Effector CD4-positive, alpha-beta T cell (primary cell): ENCODE measurements at regions not wholly inside any gene's neighbourhood (a gene's known extent, or its start where the extent isn't known, plus 50 kb on each side); places are given as distances from the start of the nearest gene placed in this dataset.

Experiments used
- DNase-seq: peaks from one replicate; pipeline ENCODE4 v3.0.0-alpha.2; 2020

GRCh38 chr2:160921386-160921964 is 238.8 kb upstream of the TANK start:
- DNase-seq: no peak

DNA sequence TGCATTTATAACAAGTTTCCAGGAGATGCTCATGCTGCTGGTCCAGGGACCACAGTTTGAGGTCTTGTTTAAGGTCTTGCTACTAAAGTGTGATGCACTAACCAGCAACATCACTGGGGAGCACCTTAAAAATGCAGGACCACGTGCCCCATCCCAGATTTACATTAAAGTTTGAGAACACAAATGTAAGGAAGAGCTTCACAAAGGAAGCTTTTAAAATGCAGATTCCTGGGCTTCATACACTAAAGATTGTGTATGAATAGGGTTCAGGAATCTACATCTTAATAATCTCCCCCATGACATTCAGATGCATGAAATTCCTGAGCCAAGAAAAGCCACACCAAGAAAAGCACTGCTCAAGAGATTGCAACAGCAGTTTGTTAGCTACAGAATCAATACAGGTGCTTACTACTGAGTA is 235.3 kb upstream of the TANK start:
- no peak for DNase-seq

DNA sequence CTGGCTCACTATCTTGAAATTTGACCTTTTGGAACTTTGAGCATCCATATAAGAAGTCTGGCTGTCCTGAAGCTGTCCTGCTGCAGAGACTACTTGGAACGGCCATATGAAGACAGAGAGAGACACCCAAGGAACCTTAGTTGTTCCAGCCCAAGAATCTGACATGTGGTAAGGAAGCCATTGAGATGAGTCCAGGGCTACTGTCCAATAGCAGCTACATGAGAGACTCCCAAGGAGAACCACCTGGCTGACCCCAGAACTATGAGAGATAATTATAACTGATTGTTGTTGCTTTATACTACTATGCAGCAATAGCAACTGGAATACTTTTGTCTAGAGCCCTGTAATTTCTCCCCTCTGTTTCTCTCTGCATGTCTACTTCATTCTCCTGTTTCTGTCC is 234.3 kb upstream of the TANK start:
- no peak for DNase-seq

- no peak for DNase-seq
Measured at GRCh38 chr2:160927324-160927723, 232.9 kb upstream of the TANK start.

DNA sequence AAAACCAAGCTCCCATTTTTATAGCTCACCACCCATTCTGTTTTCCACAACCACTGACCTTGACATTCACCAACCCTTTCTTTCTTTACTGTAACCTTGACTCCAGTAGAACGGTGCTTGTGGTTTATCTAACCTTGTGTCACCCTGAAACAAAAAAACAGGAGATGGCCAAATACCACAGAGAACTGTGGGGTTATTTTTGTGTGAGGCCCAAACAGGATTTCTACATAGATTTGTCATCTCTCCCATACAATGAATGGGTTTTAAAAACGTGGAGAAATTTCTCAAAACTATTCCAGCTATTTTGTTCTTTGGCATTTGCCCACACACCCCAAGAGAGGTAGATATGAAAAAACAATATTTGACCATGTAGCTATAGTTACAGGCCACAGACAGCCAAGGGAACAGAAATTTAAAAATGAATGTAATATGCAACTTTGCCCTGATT is 231.3 kb upstream of the TANK start:
- DNase-seq: no peak

- DNase-seq: no peak
Measured at GRCh38 chr2:160931531-160931930, 228.7 kb upstream of the TANK start.

DNA sequence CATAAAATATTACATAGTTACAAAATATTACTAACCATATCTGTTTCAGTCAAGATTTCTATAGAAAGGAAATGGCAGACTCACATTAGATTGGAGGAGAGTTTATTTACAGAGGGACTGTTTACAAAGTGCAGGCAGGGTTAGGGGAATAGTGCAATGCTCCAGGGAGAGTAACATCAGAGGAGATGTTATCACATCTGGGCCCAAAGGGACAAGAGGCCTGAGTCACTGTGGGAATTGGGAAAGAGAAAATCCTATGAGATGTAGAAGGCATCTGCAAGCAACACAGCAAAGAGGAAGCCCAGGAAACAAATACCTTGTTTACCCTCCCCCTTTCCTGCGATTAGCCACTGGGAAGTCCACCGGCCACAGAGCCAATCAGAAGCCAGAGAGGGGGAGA is 227.3 kb upstream of the TANK start:
- DNase-seq: no peak

DNA sequence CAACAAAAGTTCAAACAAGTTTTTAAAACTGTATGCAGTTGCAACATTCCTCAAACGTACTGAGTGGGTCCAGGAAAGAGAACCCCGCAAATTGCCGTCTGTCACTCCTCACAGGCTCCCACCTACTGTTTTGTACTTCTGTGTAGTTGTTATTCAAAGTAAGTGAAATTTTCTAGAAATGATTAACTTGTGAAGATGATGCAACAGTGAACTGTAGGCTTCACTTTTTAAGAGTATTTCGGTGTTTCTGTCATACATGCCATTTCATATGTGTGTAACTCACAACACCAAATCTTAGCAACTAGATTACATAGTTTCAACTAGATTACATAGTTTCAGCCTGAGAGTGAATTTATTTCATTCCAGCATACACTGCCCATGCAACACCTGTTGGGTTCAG is 226.0 kb upstream of the TANK start:
- no peak for DNase-seq

GRCh38 chr2:160934991-160935390 is 225.2 kb upstream of the TANK start:
- DNase-seq: no peak

DNA sequence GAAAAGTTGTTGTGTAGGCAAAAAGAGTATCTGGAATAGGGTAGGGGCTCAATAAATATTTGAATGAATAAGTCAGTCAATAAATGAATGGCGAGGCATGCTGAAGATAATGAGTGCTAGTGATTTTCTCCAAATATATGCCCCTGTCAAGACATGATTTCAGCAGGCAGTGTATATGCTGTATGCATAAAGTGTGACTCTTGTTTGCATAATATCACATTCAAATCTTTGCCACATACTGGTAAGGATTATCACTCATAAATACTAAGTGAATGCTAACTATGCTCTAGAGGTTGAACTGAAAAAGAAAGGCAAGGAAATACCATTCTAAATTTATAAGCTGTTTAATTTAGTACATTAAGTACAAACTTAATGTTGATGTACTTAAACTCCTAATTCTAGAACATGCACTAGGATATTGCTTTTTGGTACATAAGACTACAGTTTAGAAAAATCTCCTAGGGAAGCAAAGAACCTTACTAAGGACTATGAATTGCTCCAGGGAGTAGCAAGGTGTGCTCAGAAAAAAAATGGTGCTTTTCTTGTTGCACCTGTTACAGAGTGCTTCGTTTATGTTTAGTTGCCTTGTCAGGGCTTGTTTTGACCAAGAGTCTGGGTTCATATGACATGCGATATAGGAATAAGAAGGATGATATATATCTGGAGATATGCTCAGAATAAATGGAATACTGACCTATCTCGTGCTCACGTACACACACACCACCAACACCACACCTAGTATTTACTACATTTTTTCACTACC is 224.0 kb upstream of the TANK start:
- no peak for DNase-seq

DNA sequence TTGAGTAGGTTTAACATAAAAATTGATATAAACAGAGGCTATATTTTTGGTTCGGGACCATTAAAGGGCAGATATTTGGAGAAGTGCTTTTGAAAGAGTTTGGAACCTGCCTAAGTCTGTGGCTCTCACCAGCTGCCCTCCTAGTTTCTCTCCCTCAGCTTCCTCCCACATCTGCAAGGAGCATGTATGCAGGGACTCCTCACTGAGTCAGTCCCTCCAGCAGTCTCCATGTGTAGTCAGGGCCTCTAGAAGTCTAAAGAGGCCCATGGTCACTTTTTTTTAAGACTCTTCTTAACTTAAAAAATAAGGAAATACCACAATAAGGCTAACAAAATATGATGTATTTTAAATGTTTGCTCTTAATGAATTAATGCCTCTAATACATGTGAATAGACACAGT is 220.0 kb upstream of the TANK start:
- DNase-seq: no peak

- no peak for DNase-seq
Measured at GRCh38 chr2:160940699-160941098, 219.5 kb upstream of the TANK start.

- no peak for DNase-seq
Measured at GRCh38 chr2:160941290-160941846, 218.9 kb upstream of the TANK start.

DNA sequence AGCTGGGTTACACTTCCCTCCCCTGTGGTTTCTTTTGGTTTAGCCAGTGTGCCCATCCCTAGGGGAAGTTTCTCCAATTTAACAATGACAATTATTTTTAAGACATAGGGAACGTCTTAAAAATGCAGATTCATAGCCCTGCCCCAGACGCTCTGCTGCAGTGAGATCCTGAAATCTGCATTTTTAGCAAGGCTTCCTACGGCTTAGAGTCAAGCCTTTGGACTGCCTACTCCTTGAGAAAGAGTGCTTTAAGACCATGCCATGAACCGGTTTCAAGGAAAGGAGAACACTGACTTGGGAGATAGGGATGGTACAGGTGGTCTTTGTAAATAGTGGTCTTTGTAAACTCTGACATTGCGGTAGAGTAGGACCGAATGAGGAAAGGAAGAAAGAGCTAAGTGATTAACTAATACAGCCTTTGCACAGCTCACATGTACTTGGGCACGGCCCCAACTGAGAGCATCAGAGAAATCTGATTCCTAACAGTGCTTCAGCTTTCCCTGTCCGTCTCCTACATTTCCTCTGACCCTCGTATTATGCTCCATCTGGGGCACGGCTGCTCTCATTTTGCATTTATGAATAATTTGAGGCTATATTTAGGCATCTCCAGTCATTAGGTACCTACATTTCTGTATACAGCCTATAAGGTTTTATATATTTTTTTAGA is 217.6 kb upstream of the TANK start:
- DNase-seq: no peak

DNA sequence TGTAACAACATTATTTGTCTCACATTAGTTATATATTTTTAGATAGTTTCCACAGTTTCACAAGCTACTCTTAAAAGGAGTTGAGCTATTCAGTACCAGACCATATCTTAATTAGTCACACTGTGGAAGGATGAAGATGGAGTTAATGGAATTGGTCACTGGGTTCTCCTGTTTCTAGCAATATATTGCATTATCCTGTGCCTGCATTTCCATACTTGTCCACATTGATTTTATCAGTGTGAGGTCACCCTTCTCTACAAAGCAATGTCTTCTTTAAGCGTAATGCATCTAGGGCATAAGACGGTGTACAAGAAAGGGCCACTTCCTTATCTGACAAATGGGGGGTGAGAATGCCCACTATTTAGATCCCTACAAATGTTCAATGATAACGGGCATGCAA is 216.8 kb upstream of the TANK start:
- DNase-seq: no peak

GRCh38 chr2:160952464-160953254 is 207.6 kb upstream of the TANK start:
- no peak for DNase-seq

- no peak for DNase-seq
Measured at GRCh38 chr2:160955578-160955977, 204.7 kb upstream of the TANK start.

- no peak for DNase-seq
Measured at GRCh38 chr2:160956243-160956802, 203.9 kb upstream of the TANK start.

GRCh38 chr2:160963957-160964356 is 196.3 kb upstream of the TANK start:
- no peak for DNase-seq

DNA sequence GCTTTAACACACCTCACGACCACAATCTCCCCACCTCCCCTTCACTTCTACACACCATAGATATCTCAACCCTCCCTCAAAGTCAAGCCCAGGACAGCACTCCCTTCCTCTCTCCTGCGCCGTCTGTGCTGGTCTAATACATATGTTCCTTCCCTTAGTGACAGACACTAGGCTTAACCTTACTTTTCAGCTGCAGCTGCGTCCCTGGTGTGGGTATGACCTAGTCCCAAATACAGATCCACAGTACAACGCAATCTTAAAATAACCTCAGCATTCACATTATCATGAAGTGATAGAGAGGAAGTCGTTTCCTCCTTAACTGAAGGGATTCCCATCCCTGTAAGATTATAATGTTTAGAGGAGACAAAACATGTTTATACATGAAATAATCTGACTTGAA is 192.7 kb upstream of the TANK start:
- DNase-seq: no peak

DNA sequence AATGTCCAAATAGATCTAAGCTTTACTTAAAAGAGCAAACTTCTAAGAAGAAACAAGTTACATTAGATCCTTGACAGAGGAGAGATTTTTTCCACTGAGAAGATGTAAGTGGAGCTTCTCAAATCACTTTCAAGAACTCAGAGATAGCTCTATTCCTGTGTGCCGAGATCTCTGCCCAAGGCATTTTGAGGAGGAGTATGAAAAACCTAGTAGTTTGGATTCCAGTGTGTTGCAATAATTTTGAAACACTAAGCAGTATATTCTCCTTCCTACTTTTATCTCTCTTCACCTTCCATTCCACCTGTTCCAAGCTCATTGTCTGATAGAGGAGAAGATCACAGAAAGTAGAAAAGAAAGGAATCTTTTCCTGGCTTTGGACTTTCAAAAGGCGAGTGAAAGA is 192.0 kb upstream of the TANK start:
- no peak for DNase-seq

GRCh38 chr2:160970052-160970965 is 189.9 kb upstream of the TANK start:
- no peak for DNase-seq
